ENCODE measurements at regions not wholly inside any gene's neighbourhood (a gene's known extent, or its start where the extent isn't known, plus 50 kb on each side); places are given as distances from the start of the nearest gene placed in this dataset.

- DNase-seq, result no peak
Observed at GRCh38 chr15:100821327-100821726, 58.3 kb upstream of the ALDH1A3 start.

- DNase-seq, result no peak
Observed at GRCh38 chr15:100824211-100824610, 55.4 kb upstream of the ALDH1A3 start.

GRCh38 chr15:100829457-100829856 lies 50.2 kb upstream of the ALDH1A3 start:
- no peak for DNase-seq

Measured in fibroblast of skin of back (primary cell).